ENCODE measurements at regions not wholly inside any gene's neighbourhood (a gene's known extent, or its start where the extent isn't known, plus 50 kb on each side); places are given as distances from the start of the nearest gene placed in this dataset.

GRCh38 chr11:97345032-97345431, 955.2 kb downstream of the JRKL start:
- no peak for TF ChIP-seq NFRKB (IDR thresholded peaks at IDR 0.05)
- TF ChIP-seq ARNT (IDR thresholded peaks at IDR 0.05): no peak
- TF ChIP-seq, protein P1, sequence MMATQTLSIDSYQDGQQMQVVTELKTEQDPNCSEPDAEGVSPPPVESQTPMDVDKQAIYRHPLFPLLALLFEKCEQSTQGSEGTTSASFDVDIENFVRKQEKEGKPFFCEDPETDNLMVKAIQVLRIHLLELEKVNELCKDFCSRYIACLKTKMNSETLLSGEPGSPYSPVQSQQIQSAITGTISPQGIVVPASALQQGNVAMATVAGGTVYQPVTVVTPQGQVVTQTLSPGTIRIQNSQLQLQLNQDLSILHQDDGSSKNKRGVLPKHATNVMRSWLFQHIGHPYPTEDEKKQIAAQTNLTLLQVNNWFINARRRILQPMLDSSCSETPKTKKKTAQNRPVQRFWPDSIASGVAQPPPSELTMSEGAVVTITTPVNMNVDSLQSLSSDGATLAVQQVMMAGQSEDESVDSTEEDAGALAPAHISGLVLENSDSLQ (IDR thresholded peaks at IDR 0.05): no peak
- no peak for TF ChIP-seq SUZ12 (IDR thresholded peaks at IDR 0.05)
- TF ChIP-seq FOXK2 (IDR thresholded peaks at IDR 0.05): no peak
- no peak for TF ChIP-seq FOXA1 (IDR thresholded peaks at IDR 0.05)
- no peak for TF ChIP-seq L3MBTL2 (conservative IDR thresholded peaks at IDR 0.05)
- TF ChIP-seq CTBP1 (IDR thresholded peaks at IDR 0.05; ENCODE audit: borderline replicate concordance): no peak
